HepG2 (cell line): ENCODE measurements at regions not wholly inside any gene's neighbourhood (a gene's known extent, or its start where the extent isn't known, plus 50 kb on each side); places are given as distances from the start of the nearest gene placed in this dataset.

ENCODE experiments used
- ATAC-seq: fragments of 200-7000 bp; cut with Tn5 transposase; 3 replicates; pipeline ENCODE4 v1.9.1; 2020; ENCODE audit warnings: mild to moderate bottlenecking, moderate library complexity
- BruUV-seq: library from RNA; stranded (reverse); fragments of 400-500 nt; replicated peaks from 2 replicates; lab custom pipeline; 2021; lab: Mats Ljungman, UMichigan
- CTCF ChIA-PET: fragments of 300-600 bp; formaldehyde crosslinking; extraction: SDS; loops from one replicate; lab custom pipeline; 2021; ENCODE audit warnings: low total read pairs, inconsistent platforms, low intra/inter-chr PET ratio; lab: Yijun Ruan, JAX
- POLR2A ChIA-PET: fragments of 350-600 bp; sonication (Branson Sonifier 250); formaldehyde crosslinking; loops from one replicate; lab custom pipeline; 2020; ENCODE audit warnings: antibody characterized with exemption, inconsistent platforms; lab: Yijun Ruan, JAX
- DNase-seq: peaks from one replicate; pipeline ENCODE4 v3.0.0-alpha.2; 2015; ENCODE audit warnings: low spot score
- FAIRE-seq: peaks from 3 replicates; lab custom pipeline; 2011; peaks lifted over from hg19 to GRCh38; lab: Jason Lieb, UNC
- H2AFZ ChIP-seq: one replicate; pipeline ENCODE4 v1.6.1; 2011; ENCODE audit warnings: low read length, inconsistent platforms
- H3K27ac ChIP-seq: fragments of 300-600 bp; 3 replicates; pipeline ENCODE4 v1.8.0; 2011; ENCODE audit warnings: mixed run types, mild to moderate bottlenecking, mixed read lengths, low read length, inconsistent platforms; ENCODE audit not compliant: insufficient read depth; ENCODE audit errors: extremely low read length
- H3K27me3 ChIP-seq, 2 experiments: fragments of 200-600 bp in 1 of 2; 2 replicates in 1 of 2; 3 replicates in 1 of 2; pipeline versions ENCODE4 v1.6.0 to v1.8.0; 2011; ENCODE audit warnings: low read length in 2 of 2, mild to moderate bottlenecking in 2 of 2, moderate library complexity in 2 of 2, inconsistent platforms in 1 of 2; ENCODE audit not compliant: insufficient read depth in 2 of 2, control insufficient read depth in 1 of 2
- H3K36me3 ChIP-seq, 2 experiments: fragments of 200-600 bp in 1 of 2; replicated peaks in 1 of 2; 2 replicates in 1 of 2; 3 replicates in 1 of 2; pipeline versions ENCODE4 v1.5.1 to v1.8.0; 2011; ENCODE audit warnings: low read length in 2 of 2, inconsistent platforms in 1 of 2; ENCODE audit not compliant: insufficient read depth in 2 of 2, control insufficient read depth in 1 of 2
- H3K4me1 ChIP-seq: 2 replicates; pipeline ENCODE4 v1.5.1; 2012; ENCODE audit warnings: low read length, inconsistent platforms; ENCODE audit not compliant: insufficient read depth
- H3K4me2 ChIP-seq: 2 replicates; pipeline ENCODE4 v1.6.0; 2011; ENCODE audit warnings: low read depth, low read length, inconsistent platforms
- H3K4me3 ChIP-seq, 3 experiments: fragments of 200-600 bp in 1 of 3; sonication (generic), shearing (Covaris generic) in 1 of 3; replicated peaks in 1 of 3; 2 replicates each; pipeline ENCODE4 v1.5.1; 2011 to 2016; ENCODE audit warnings: low read length in 3 of 3, inconsistent platforms in 2 of 3, low read depth in 2 of 3, mild to moderate bottlenecking in 2 of 3, control low read depth in 1 of 3, mixed read lengths in 1 of 3; ENCODE audit not compliant: insufficient read depth in 1 of 3
- H3K79me2 ChIP-seq: one replicate; pipeline ENCODE4 v1.6.1; 2011; ENCODE audit warnings: low read length, inconsistent platforms; ENCODE audit not compliant: insufficient read depth
- H3K9ac ChIP-seq: 2 replicates; pipeline ENCODE4 v1.6.0; 2011; ENCODE audit warnings: mild to moderate bottlenecking, low read depth, low read length, inconsistent platforms; ENCODE audit not compliant: insufficient read depth
- H3K9me3 ChIP-seq: 2 replicates; pipeline ENCODE4 v1.5.1; 2012; ENCODE audit warnings: mild to moderate bottlenecking, low read length
- H4K20me1 ChIP-seq: 2 replicates; pipeline ENCODE4 v1.6.0; 2011; ENCODE audit warnings: inconsistent platforms, mild to moderate bottlenecking, low read length, moderate library complexity; ENCODE audit not compliant: insufficient read depth
- FOXK1 ChIP-seq: sonication (generic); formaldehyde crosslinking; IDR thresholded peaks from 2 replicates; pipeline ENCODE4 v1.4.0; 2020; ENCODE audit warnings: low read depth, missing genetic modification reagents, borderline replicate concordance
- FOXP1 ChIP-seq, 2 experiments: fragments of 450-650 bp in 1 of 2; IDR thresholded peaks; 2 replicates each; pipeline ENCODE4 v1.6.1; 2017 to 2018; ENCODE audit warnings: antibody characterized with exemption in 1 of 2
- JUN ChIP-seq: sonication (generic); formaldehyde crosslinking; IDR thresholded peaks from 2 replicates; pipeline ENCODE4 v1.4.0; 2020; ENCODE audit warnings: mild to moderate bottlenecking, missing genetic modification reagents
- KLF16 ChIP-seq, 2 experiments: sonication (generic) in 1 of 2; formaldehyde crosslinking in 1 of 2; IDR thresholded peaks; 2 replicates each; pipeline versions ENCODE4 v1.6.1 to v1.8.0; 2016 to 2023; ENCODE audit warnings: missing genetic modification reagents in 2 of 2, missing compliant biosample characterization in 1 of 2
- MEIS1 ChIP-seq: sonication (generic); formaldehyde crosslinking; IDR thresholded peaks from 2 replicates; pipeline ENCODE4 v1.9.0; 2021; ENCODE audit warnings: mild to moderate bottlenecking, missing genetic modification reagents, moderate library complexity, borderline replicate concordance
- NR2F2 ChIP-seq: IDR thresholded peaks from 2 replicates; pipeline ENCODE4 v1.6.1; 2012; ENCODE audit warnings: low read depth, inconsistent platforms, borderline replicate concordance
- PHF20 ChIP-seq: sonication (generic); formaldehyde crosslinking; IDR thresholded peaks from 2 replicates; pipeline ENCODE4 v1.5.0; 2020; ENCODE audit warnings: mild to moderate bottlenecking, missing genetic modification reagents
- SKI ChIP-seq: fragments of 450-650 bp; IDR thresholded peaks from one replicate; pipeline ENCODE4 v1.6.1; 2018; ENCODE audit warnings: mild to moderate bottlenecking; ENCODE audit not compliant: partially characterized antibody
- SMC3 ChIP-seq: IDR thresholded peaks from 2 replicates; pipeline ENCODE4 v1.6.1; 2011; ENCODE audit warnings: low read length, improper control_type of control experiment
- ZMYM2 ChIP-seq: sonication (generic); formaldehyde crosslinking; IDR thresholded peaks from 2 replicates; pipeline ENCODE4 v1.8.0; 2022; ENCODE audit warnings: mild to moderate bottlenecking, missing genetic modification reagents
- ZNF652 ChIP-seq: IDR thresholded peaks from 2 replicates; pipeline ENCODE4 v1.6.1; 2016; ENCODE audit warnings: low read depth, borderline replicate concordance
- WGBS: methylation state at CpG from one replicate; pipeline ENCODE4 v1.1.6; 2017; ENCODE audit warnings: low lambda C conversion rate; 5-methylcytosine and 5-hydroxymethylcytosine counted together
- in situ Hi-C: cut with HindIII; loops from 2 replicates; pipeline ENCODE4 v1.10.0; 2017; ENCODE audit warnings: low pct_unique_long_range_greater_than_20kb; ENCODE audit not compliant: extremely low pct_ligation_motif_present
- intact Hi-C: fragments of 100-400 bp; cut with micrococcal nuclease; formaldehyde crosslinking; loops from one replicate; pipeline ENCODE4 v1.10.0; 2022; ENCODE audit not compliant: unreplicated experiment
- TF ChIP-seq, protein P1 (sequence below): sonication (generic); formaldehyde crosslinking; IDR thresholded peaks from 2 replicates; pipeline ENCODE4 v1.4.0; 2020; ENCODE audit warnings: mild to moderate bottlenecking, missing genetic modification reagents, borderline replicate concordance

- intact Hi-C loops = no loop called here
- no peak overlapping the region for H3K9ac ChIP-seq
- peaks cover 7 to 23% of the 10 kb centered on the region in 2 experiments; a peak in 3 of 5 replicates for H3K27me3 ChIP-seq
- no peak for DNase-seq
- H3K4me2 ChIP-seq = no peak overlapping the region
- WGBS = 10% methylated on average over 1 of the region's 1 CpG
- no peaks in the 10 kb centered on the region for H4K20me1 ChIP-seq
- no peak for ATAC-seq
- ChIA-PET CTCF (no interaction called here), POLR2A (no interaction called here)
- BruUV-seq = no TSS peak
- H3K9me3 ChIP-seq = no peaks in the 10 kb centered on the region
- no peak overlapping the region for H2AFZ ChIP-seq
- TF ChIP-seq SKI (no peak), PHF20 (CRISPR knock-in tag) (no peak), JUN (no peak), SMC3 (no peak), FOXK1 (no peak), ZMYM2 (CRISPR knock-in tag) (no peak), KLF16 (CRISPR knock-in tag; IDR thresholded peaks at IDR 0.05) (no peak), MEIS1 (no peak), ZNF652 (CRISPR knock-in tag) (no peak), NR2F2 (no peak), FOXP1 (IDR thresholded peaks at IDR 0.05) (no peak), FOXP1 (CRISPR knock-in tag; IDR thresholded peaks at IDR 0.05) (no peak)
- TF ChIP-seq, protein P1, sequence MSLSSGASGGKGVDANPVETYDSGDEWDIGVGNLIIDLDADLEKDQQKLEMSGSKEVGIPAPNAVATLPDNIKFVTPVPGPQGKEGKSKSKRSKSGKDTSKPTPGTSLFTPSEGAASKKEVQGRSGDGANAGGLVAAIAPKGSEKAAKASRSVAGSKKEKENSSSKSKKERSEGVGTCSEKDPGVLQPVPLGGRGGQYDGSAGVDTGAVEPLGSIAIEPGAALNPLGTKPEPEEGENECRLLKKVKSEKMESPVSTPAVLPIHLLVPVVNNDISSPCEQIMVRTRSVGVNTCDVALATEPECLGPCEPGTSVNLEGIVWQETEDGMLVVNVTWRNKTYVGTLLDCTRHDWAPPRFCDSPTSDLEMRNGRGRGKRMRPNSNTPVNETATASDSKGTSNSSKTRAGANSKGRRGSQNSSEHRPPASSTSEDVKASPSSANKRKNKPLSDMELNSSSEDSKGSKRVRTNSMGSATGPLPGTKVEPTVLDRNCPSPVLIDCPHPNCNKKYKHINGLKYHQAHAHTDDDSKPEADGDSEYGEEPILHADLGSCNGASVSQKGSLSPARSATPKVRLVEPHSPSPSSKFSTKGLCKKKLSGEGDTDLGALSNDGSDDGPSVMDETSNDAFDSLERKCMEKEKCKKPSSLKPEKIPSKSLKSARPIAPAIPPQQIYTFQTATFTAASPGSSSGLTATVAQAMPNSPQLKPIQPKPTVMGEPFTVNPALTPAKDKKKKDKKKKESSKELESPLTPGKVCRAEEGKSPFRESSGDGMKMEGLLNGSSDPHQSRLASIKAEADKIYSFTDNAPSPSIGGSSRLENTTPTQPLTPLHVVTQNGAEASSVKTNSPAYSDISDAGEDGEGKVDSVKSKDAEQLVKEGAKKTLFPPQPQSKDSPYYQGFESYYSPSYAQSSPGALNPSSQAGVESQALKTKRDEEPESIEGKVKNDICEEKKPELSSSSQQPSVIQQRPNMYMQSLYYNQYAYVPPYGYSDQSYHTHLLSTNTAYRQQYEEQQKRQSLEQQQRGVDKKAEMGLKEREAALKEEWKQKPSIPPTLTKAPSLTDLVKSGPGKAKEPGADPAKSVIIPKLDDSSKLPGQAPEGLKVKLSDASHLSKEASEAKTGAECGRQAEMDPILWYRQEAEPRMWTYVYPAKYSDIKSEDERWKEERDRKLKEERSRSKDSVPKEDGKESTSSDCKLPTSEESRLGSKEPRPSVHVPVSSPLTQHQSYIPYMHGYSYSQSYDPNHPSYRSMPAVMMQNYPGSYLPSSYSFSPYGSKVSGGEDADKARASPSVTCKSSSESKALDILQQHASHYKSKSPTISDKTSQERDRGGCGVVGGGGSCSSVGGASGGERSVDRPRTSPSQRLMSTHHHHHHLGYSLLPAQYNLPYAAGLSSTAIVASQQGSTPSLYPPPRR (CRISPR knock-in tag) = no peak
- TF ChIP-seq, all 625 proteins: peak for 0
- in situ Hi-C loops = no loop called here
- H3K27ac ChIP-seq = no peak overlapping the region
- no peak overlapping the region for H3K4me3 ChIP-seq
- H3K4me1 ChIP-seq = peaks cover 28% of the 10 kb centered on the region
- no peaks in the 10 kb centered on the region for H3K79me2 ChIP-seq
- FAIRE-seq = no peak
- no peaks in the 10 kb centered on the region for H3K36me3 ChIP-seq
Observed at GRCh38 chr2:62446491-62446890, 59.5 kb downstream of the TMEM17 start.
